Peyer's patch (tissue), 4 donors: ENCODE measurements at regions not wholly inside any gene's neighbourhood (a gene's known extent, or its start where the extent isn't known, plus 50 kb on each side); places are given as distances from the start of the nearest gene placed in this dataset.
"Not testable (repeated sequence)": the region's sequence is repeated elsewhere in the genome, so short reads cannot be mapped to it uniquely, and the experiment has no call there.

Experiments
- POLR2A ChIP-seq, 2 donors: fragments of 450-650 bp; IDR thresholded peaks; one replicate each; pipeline ENCODE4 v1.5.1; 2017; ENCODE audit warnings: antibody characterized with exemption in 2 of 2, mild to moderate bottlenecking in 2 of 2, moderate library complexity in 2 of 2
- TF ChIP-seq, protein P1 (sequence below), 6 experiments: fragments of 450-650 bp in 4 of 6; fragments of 200-600 bp in 2 of 6; sonication (generic) in 1 of 6; IDR thresholded peaks; one replicate each; pipeline ENCODE4 v1.5.1; 2017 to 2019; ENCODE audit warnings: antibody characterized with exemption in 6 of 6, mild to moderate bottlenecking in 3 of 6, moderate library complexity in 1 of 6

- TF ChIP-seq, protein P1, sequence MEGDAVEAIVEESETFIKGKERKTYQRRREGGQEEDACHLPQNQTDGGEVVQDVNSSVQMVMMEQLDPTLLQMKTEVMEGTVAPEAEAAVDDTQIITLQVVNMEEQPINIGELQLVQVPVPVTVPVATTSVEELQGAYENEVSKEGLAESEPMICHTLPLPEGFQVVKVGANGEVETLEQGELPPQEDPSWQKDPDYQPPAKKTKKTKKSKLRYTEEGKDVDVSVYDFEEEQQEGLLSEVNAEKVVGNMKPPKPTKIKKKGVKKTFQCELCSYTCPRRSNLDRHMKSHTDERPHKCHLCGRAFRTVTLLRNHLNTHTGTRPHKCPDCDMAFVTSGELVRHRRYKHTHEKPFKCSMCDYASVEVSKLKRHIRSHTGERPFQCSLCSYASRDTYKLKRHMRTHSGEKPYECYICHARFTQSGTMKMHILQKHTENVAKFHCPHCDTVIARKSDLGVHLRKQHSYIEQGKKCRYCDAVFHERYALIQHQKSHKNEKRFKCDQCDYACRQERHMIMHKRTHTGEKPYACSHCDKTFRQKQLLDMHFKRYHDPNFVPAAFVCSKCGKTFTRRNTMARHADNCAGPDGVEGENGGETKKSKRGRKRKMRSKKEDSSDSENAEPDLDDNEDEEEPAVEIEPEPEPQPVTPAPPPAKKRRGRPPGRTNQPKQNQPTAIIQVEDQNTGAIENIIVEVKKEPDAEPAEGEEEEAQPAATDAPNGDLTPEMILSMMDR (IDR thresholded peaks at IDR 0.05) = not testable (repeated sequence)
- not testable (repeated sequence) for TF ChIP-seq POLR2A (IDR thresholded peaks at IDR 0.05)
These were observed 1652.9 kb upstream of the PCDH10 start for GRCh38 chr4:131496211-131496610.
